DOHH2 (cell line): ENCODE measurements at regions not wholly inside any gene's neighbourhood (a gene's known extent, or its start where the extent isn't known, plus 50 kb on each side); places are given as distances from the start of the nearest gene placed in this dataset.

Experiments
- H3F3A ChIP-seq: fragments of 200-600 bp; sonication (generic), shearing (Covaris generic); 2 replicates; pipeline ENCODE4 v1.6.0; 2016; ENCODE audit warnings: antibody characterized with exemption, mild to moderate bottlenecking; ENCODE audit not compliant: control insufficient read depth, insufficient read depth
- H3K27ac ChIP-seq: fragments of 200-600 bp; sonication (generic); 2 replicates; pipeline ENCODE4 v1.5.1; 2014; ENCODE audit warnings: low read depth, mild to moderate bottlenecking, low read length, moderate library complexity
- H3K27me3 ChIP-seq: fragments of 200-600 bp; sonication (generic); 2 replicates; pipeline ENCODE4 v1.6.1; 2014; ENCODE audit warnings: mild to moderate bottlenecking, low read length, mixed read lengths; ENCODE audit not compliant: control insufficient read depth
- H3K36me3 ChIP-seq: fragments of 200-600 bp; sonication (generic); 2 replicates; pipeline ENCODE4 v1.6.1; 2014; ENCODE audit warnings: mild to moderate bottlenecking, low read length, moderate library complexity, mixed read lengths; ENCODE audit not compliant: control insufficient read depth
- H3K4me1 ChIP-seq: fragments of 200-600 bp; sonication (generic); 2 replicates; pipeline ENCODE4 v1.6.1; 2014; ENCODE audit warnings: mild to moderate bottlenecking, low read length, mixed read lengths; ENCODE audit not compliant: control insufficient read depth
- H3K4me2 ChIP-seq: fragments of 200-600 bp; sonication (generic); 2 replicates; pipeline ENCODE4 v1.6.0; 2014; ENCODE audit warnings: mild to moderate bottlenecking, low read length, moderate library complexity
- H3K4me3 ChIP-seq: fragments of 200-600 bp; sonication (generic); 2 replicates; pipeline ENCODE4 v1.5.1; 2014; ENCODE audit warnings: mild to moderate bottlenecking, low read length, mixed read lengths
- H3K79me2 ChIP-seq: fragments of 200-600 bp; sonication (generic); 2 replicates; pipeline ENCODE4 v1.6.1; 2014; ENCODE audit warnings: mild to moderate bottlenecking, low read length, mixed read lengths; ENCODE audit not compliant: control insufficient read depth
- H3K9me2 ChIP-seq: fragments of 200-600 bp; sonication (generic); replicated peaks from 2 replicates; pipeline ENCODE4 v1.6.1; 2014; ENCODE audit warnings: mild to moderate bottlenecking, low read length, mixed read lengths; ENCODE audit not compliant: control insufficient read depth
- H3K9me3 ChIP-seq: fragments of 200-600 bp; sonication (generic); 2 replicates; pipeline ENCODE4 v1.6.1; 2014; ENCODE audit warnings: antibody characterized with exemption, low read length, mixed read lengths; ENCODE audit not compliant: control insufficient read depth, insufficient read depth
- H4K20me1 ChIP-seq: fragments of 200-600 bp; sonication (generic); 2 replicates; pipeline ENCODE4 v1.6.0; 2014; ENCODE audit warnings: low read depth, mild to moderate bottlenecking, antibody characterized with exemption, low read length, moderate library complexity; ENCODE audit not compliant: control insufficient read depth, insufficient read depth
- EZH2phosphoT487 ChIP-seq: fragments of 200-600 bp; sonication (generic); IDR thresholded peaks from 2 replicates; pipeline ENCODE4 v1.6.1; 2017; ENCODE audit warnings: borderline replicate concordance, mild to moderate bottlenecking, antibody characterized with exemption, low read length, moderate library complexity, mixed read lengths
- TF ChIP-seq, protein P1 (sequence below): fragments of 200-600 bp; sonication (generic); IDR thresholded peaks from one replicate; pipeline ENCODE4 v1.5.1; 2014; ENCODE audit warnings: antibody characterized with exemption, mild to moderate bottlenecking, low read depth, low read length; ENCODE audit not compliant: poor library complexity, severe bottlenecking

DNA sequence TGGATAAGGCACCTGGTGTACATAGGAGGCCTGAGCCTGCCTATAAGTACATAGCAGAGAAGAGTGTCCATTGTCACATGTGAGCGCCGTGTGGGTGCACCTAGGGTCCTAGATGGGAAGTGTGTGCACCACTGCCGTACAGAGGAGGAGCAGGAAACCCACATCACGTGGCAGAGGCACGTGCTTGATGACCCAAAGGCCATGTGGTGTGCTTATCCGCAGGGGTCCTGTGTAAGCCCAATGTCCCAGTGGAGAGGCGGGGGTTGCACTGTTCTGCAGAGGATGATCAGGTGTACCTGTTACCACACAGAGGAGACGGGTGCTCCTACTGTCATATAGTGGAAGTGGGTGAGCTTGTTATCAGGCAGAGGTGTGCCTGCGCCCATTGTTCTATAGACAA lies 354.1 kb upstream of the IRX2 start:
- H3K4me1 ChIP-seq, result no peaks in the 10 kb centered on the region

DNA sequence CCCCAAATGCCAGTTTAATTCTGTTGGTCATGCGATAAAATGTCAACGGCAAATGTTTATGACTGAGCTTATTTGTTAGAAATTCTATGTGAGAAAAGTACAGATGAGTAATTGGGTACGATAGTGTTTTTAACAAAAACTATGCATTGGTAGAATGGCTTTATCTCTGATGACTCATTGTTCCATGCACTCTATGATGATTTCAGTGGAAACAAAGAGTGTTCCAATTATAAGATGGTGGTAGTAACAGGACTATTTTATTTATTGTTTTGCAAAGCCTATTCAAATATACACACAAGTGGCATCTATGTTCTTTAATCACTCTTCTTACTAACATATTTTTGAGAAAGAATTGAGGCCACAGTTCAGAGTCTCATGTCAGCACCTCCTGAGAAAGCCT lies 353.7 kb upstream of the IRX2 start:
- Histone ChIP-seq H4K20me1 (no peaks in the 10 kb centered on the region), H3K27me3 (no peaks in the 10 kb centered on the region), H3K4me3 (no peak overlapping the region), H3K4me1 (no peaks in the 10 kb centered on the region), H3F3A (no peaks in the 10 kb centered on the region), H3K9me2 (no peaks in the 10 kb centered on the region), H3K36me3 (no peaks in the 10 kb centered on the region), H3K27ac (no peak overlapping the region), H3K79me2 (no peaks in the 10 kb centered on the region), H3K9me3 (peaks cover 16% of the 10 kb centered on the region; the same call in 1 of the 2 replicates), H3K4me2 (no peak overlapping the region)
- TF ChIP-seq EZH2phosphoT487, result no peak
- TF ChIP-seq, protein P1, sequence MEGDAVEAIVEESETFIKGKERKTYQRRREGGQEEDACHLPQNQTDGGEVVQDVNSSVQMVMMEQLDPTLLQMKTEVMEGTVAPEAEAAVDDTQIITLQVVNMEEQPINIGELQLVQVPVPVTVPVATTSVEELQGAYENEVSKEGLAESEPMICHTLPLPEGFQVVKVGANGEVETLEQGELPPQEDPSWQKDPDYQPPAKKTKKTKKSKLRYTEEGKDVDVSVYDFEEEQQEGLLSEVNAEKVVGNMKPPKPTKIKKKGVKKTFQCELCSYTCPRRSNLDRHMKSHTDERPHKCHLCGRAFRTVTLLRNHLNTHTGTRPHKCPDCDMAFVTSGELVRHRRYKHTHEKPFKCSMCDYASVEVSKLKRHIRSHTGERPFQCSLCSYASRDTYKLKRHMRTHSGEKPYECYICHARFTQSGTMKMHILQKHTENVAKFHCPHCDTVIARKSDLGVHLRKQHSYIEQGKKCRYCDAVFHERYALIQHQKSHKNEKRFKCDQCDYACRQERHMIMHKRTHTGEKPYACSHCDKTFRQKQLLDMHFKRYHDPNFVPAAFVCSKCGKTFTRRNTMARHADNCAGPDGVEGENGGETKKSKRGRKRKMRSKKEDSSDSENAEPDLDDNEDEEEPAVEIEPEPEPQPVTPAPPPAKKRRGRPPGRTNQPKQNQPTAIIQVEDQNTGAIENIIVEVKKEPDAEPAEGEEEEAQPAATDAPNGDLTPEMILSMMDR, result no peak

More for the DNA sequence above, 354.1 kb upstream of the IRX2 start:
- Histone ChIP-seq H3F3A (no peaks in the 10 kb centered on the region), H3K9me3 (peaks cover 12% of the 10 kb centered on the region; the same call in 1 of the 2 replicates), H3K9me2 (no peaks in the 10 kb centered on the region), H4K20me1 (no peaks in the 10 kb centered on the region), H3K36me3 (no peaks in the 10 kb centered on the region), H3K79me2 (no peaks in the 10 kb centered on the region), H3K27me3 (no peaks in the 10 kb centered on the region), H3K4me2 (no peak overlapping the region), H3K27ac (no peak overlapping the region), H3K4me3 (no peak overlapping the region)
- no peak for TF ChIP-seq EZH2phosphoT487
- TF ChIP-seq, protein P1, result no peak

DNA sequence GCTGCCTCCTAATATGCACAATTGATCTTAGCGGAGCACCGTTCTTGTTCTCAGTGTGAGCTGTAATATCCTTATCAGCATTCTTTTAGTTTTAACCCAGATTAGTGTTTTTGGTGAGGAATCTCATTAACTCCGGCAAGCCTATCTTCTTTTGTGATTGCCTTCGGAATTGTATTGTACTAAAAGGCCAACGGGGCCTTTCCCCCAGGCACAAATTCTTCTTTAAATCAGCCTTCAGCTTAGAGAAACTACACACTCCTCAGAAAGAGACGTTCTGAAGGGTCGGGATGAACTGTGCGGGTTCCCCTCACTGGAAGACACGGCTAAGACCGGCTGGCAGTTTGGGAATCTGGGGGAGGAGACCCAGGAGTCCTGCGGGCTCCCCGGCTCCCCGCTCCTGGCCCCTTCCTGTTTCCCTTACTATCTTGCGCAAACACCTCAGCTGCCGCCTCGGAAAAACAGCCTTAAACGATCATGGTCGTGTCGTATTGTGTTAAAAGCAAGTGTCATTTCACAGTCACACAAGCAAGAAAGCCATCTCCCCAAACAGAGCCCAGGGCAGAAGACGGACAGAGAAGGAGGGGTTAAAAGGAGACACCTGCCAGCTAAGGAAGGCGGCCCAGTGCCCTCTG lies 353.1 kb upstream of the IRX2 start:
- no peaks in the 10 kb centered on the region for H3K36me3 ChIP-seq
- no peak overlapping the region for H3K27ac ChIP-seq
- no peaks in the 10 kb centered on the region for H3K79me2 ChIP-seq
- H3K4me3 ChIP-seq, result no peak overlapping the region
- H4K20me1 ChIP-seq, result no peaks in the 10 kb centered on the region
- no peak overlapping the region for H3K4me2 ChIP-seq
- TF ChIP-seq, protein P1, result no peak
- TF ChIP-seq EZH2phosphoT487, result no peak
- no peaks in the 10 kb centered on the region for H3K4me1 ChIP-seq
- H3K9me3 ChIP-seq, result peaks cover 19% of the 10 kb centered on the region; the same call in 1 of the 2 replicates
- no peaks in the 10 kb centered on the region for H3K27me3 ChIP-seq
- H3F3A ChIP-seq, result no peaks in the 10 kb centered on the region
- no peaks in the 10 kb centered on the region for H3K9me2 ChIP-seq
